Pons (tissue), 1 donor: ENCODE measurements at regions not wholly inside any gene's neighbourhood (a gene's known extent, or its start where the extent isn't known, plus 50 kb on each side); places are given as distances from the start of the nearest gene placed in this dataset.
"Not testable (repeated sequence)": the region's sequence is repeated elsewhere in the genome, so short reads cannot be mapped to it uniquely, and the experiment has no call there.

Experiments
- DNase-seq: peaks from one replicate; pipeline ENCODE4 v3.0.0-alpha.2; 2016; ENCODE audit warnings: low spot score

GRCh38 chr18:70808481-70809056, 519.7 kb downstream of the SOCS6 start:
- DNase-seq: no peak

GRCh38 chr18:70781860-70782453, 493.1 kb downstream of the SOCS6 start:
- peak; percentile 70 for DNase-seq

GRCh38 chr18:70766254-70766653, 477.4 kb downstream of the SOCS6 start:
- DNase-seq: not testable (repeated sequence)

GRCh38 chr18:70762812-70763211, 474.0 kb downstream of the SOCS6 start:
- DNase-seq: no peak

GRCh38 chr18:70758780-70759179, 469.9 kb downstream of the SOCS6 start:
- DNase-seq: no peak

GRCh38 chr18:70754486-70754885, 465.6 kb downstream of the SOCS6 start:
- no peak for DNase-seq

GRCh38 chr18:70732916-70733315, 444.1 kb downstream of the SOCS6 start:
- no peak for DNase-seq

GRCh38 chr18:70732188-70732587, 443.3 kb downstream of the SOCS6 start:
- no peak for DNase-seq

- DNase-seq: no peak
These were observed 431.8 kb downstream of the SOCS6 start for GRCh38 chr18:70720607-70721006.

- DNase-seq: no peak
These were observed 420.9 kb downstream of the SOCS6 start for GRCh38 chr18:70709720-70710119.

- no peak for DNase-seq
These were observed 420.3 kb downstream of the SOCS6 start for GRCh38 chr18:70709144-70709543.

- no peak for DNase-seq
These were observed 417.1 kb downstream of the SOCS6 start for GRCh38 chr18:70705831-70706416.

- no peak for DNase-seq
These were observed 411.7 kb downstream of the SOCS6 start for GRCh38 chr18:70700496-70700895.

- no peak for DNase-seq
These were observed 409.7 kb downstream of the SOCS6 start for GRCh38 chr18:70698574-70698973.

GRCh38 chr18:70693246-70693645, 404.4 kb downstream of the SOCS6 start:
- no peak for DNase-seq

- not testable (repeated sequence) for DNase-seq
These were observed 400.9 kb downstream of the SOCS6 start for GRCh38 chr18:70689765-70690164.

GRCh38 chr18:70688286-70688685, 399.4 kb downstream of the SOCS6 start:
- no peak for DNase-seq

GRCh38 chr18:70684821-70685220, 396.0 kb downstream of the SOCS6 start:
- DNase-seq: no peak

GRCh38 chr18:70683263-70683662, 394.4 kb downstream of the SOCS6 start:
- DNase-seq: no peak

GRCh38 chr18:70674896-70675295, 386.1 kb downstream of the SOCS6 start:
- no peak for DNase-seq

- DNase-seq: no peak
These were observed 385.0 kb downstream of the SOCS6 start for GRCh38 chr18:70673831-70674230.

GRCh38 chr18:70672581-70672980, 383.7 kb downstream of the SOCS6 start:
- DNase-seq: no peak

- no peak for DNase-seq
These were observed 383.2 kb downstream of the SOCS6 start for GRCh38 chr18:70671889-70672565.
